GM12801 (cell line): ENCODE measurements at regions not wholly inside any gene's neighbourhood (a gene's known extent, or its start where the extent isn't known, plus 50 kb on each side); places are given as distances from the start of the nearest gene placed in this dataset.

Experiments
- CTCF ChIP-seq: IDR thresholded peaks from one replicate; pipeline ENCODE4 v1.5.1; 2011; ENCODE audit warnings: control low read depth; ENCODE audit not compliant: insufficient read length; ENCODE audit errors: extremely low read depth

- TF ChIP-seq CTCF, result no peak
Measured at GRCh38 chr6:16855460-16855859, 94.2 kb upstream of the ATXN1 start.

- TF ChIP-seq CTCF, result no peak
Measured at GRCh38 chr6:16854986-16855385, 93.7 kb upstream of the ATXN1 start.

GRCh38 chr6:16852671-16853070 is 91.4 kb upstream of the ATXN1 start:
- TF ChIP-seq CTCF, result no peak

- TF ChIP-seq CTCF, result no peak
Measured at GRCh38 chr6:16851758-16852157, 90.5 kb upstream of the ATXN1 start.

GRCh38 chr6:16851044-16851540 is 89.8 kb upstream of the ATXN1 start:
- no peak for TF ChIP-seq CTCF

- TF ChIP-seq CTCF, result no peak
Measured at GRCh38 chr6:16850681-16851026, 89.4 kb upstream of the ATXN1 start.

- TF ChIP-seq CTCF, result no peak
Measured at GRCh38 chr6:16849988-16850680, 88.9 kb upstream of the ATXN1 start.
